Effector memory CD8-positive, alpha-beta T cell (primary cell): ENCODE measurements at regions not wholly inside any gene's neighbourhood (a gene's known extent, or its start where the extent isn't known, plus 50 kb on each side); places are given as distances from the start of the nearest gene placed in this dataset.

Source experiments
- ATAC-seq: fragments of 150-1000 bp; cut with Tn5 transposase; replicated peaks from 2 replicates; pipeline ENCODE4 v1.10.0; 2021; ENCODE audit warnings: mild to moderate bottlenecking, moderate library complexity
- DNase-seq, 3 experiments: peaks; one replicate each; pipeline ENCODE4 v3.0.0; 2021
- H3K27ac Mint-ChIP-seq, 2 donors: one replicate each; pipeline ENCODE4 v1.8.0; 2022; ENCODE audit warnings: mild to moderate bottlenecking in 2 of 2, mixed read lengths in 2 of 2, moderate library complexity in 2 of 2
- H3K27me3 Mint-ChIP-seq, 2 donors: one replicate each; pipeline ENCODE4 v1.8.0; 2022; ENCODE audit warnings: mixed read lengths in 2 of 2
- H3K36me3 Mint-ChIP-seq: one replicate; pipeline ENCODE4 v1.8.0; 2022; ENCODE audit warnings: mild to moderate bottlenecking, moderate library complexity, mixed read lengths; ENCODE audit not compliant: insufficient read depth
- H3K4me1 Mint-ChIP-seq, 2 donors: one replicate each; pipeline ENCODE4 v1.8.0; 2022; ENCODE audit warnings: low read depth in 2 of 2, mixed read lengths in 2 of 2
- H3K4me3 Mint-ChIP-seq, 2 donors: one replicate each; pipeline ENCODE4 v1.8.0; 2022; ENCODE audit warnings: mild to moderate bottlenecking in 2 of 2, mixed read lengths in 2 of 2, moderate library complexity in 2 of 2
- H3K9me3 Mint-ChIP-seq, 2 donors: one replicate each; pipeline ENCODE4 v1.8.0; 2022; ENCODE audit warnings: mixed read lengths in 2 of 2

DNA sequence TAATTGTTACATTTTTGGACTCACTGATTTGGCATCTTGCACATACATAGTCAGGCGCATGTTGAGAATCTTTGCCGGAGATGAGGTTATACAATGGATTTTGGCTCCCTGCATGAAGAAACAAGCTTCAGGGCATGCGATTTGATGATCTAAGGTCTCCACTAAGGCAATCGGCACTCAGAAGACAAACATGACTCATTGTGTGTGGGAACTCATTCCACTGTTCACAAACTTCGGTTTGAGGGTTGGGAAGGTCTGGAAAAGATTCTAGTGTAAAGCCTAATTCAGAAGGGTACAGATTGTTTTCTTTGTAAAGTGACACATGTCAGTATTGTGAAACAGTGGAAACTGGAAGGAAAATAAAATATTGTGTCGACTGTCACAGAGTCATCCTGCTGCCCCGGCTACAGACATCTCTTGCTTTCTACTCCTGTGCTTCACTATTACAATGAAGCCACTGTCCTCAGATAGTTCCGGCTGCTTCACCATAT is 192.6 kb upstream of the HMGA2 start:
- DNase-seq (no peak), ATAC-seq (no peak)
- H3K9me3 Mint-ChIP-seq: no peaks in the 10 kb centered on the region
- no peak overlapping the region for H3K4me3 Mint-ChIP-seq
- H3K36me3 Mint-ChIP-seq: no peaks in the 10 kb centered on the region
- no peaks in the 10 kb centered on the region for H3K27me3 Mint-ChIP-seq
- no peaks in the 10 kb centered on the region for H3K4me1 Mint-ChIP-seq
- H3K27ac Mint-ChIP-seq: no peak overlapping the region

DNA sequence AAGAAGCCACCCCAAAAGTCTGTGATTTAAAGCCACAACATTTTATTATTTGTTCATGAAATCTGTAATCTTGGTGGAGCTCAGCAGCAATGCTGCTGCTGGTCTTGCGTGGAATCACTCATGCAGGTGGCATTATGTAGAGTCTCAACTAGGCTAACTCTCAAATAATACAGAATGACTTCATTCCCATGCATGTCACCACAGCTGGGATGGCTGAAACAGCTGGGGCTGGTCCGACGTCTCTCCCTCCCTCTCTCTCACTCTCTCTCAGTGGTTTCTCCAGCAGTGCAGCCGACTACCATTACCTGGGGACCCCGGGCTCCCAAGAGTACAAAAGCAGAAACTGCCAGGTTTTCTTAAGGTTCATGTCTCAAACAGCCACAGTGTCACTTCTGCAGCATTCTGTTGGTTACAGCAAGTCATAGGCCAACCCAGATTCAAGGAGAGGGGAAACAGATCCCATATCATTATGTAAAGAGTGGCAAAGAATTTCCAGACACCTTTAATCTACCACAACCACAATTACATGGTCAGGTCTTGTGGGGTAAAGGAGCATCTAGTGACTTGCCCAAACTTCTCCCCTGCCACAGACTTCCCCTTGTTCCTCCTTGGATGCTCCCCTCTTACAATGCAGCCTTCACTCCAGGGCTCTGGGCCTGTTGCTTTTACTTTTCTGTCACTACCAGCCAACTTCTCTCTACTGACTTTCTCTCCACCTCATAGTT is 192.0 kb upstream of the HMGA2 start:
- Mint-ChIP-seq H3K4me1 (no peaks in the 10 kb centered on the region), H3K9me3 (no peaks in the 10 kb centered on the region), H3K36me3 (no peaks in the 10 kb centered on the region), H3K27ac (no peak overlapping the region), H3K4me3 (no peak overlapping the region), H3K27me3 (no peaks in the 10 kb centered on the region)
- no peak for ATAC-seq
- no peak for DNase-seq

DNA sequence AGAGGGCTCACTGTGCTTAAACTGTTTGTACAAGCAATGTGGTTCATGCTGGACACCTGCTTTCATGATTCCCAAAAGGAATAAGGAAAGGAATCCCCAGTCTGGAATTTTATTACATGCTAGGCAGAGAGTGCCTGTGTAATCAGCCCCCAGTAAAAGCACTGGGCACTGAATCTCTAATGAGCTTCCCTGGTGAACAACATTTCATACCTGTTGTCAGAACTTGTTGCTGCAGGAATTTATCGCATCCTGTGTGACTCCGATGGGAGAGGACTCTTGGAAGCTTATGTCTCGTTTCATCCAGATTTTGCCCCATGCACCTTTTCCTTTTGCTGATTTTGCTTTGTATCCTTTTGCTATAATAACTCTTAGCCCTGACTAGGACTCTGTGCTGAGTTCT is 190.2 kb upstream of the HMGA2 start:
- H3K27me3 Mint-ChIP-seq: no peaks in the 10 kb centered on the region
- ATAC-seq (no peak), DNase-seq (no peak)

DNA sequence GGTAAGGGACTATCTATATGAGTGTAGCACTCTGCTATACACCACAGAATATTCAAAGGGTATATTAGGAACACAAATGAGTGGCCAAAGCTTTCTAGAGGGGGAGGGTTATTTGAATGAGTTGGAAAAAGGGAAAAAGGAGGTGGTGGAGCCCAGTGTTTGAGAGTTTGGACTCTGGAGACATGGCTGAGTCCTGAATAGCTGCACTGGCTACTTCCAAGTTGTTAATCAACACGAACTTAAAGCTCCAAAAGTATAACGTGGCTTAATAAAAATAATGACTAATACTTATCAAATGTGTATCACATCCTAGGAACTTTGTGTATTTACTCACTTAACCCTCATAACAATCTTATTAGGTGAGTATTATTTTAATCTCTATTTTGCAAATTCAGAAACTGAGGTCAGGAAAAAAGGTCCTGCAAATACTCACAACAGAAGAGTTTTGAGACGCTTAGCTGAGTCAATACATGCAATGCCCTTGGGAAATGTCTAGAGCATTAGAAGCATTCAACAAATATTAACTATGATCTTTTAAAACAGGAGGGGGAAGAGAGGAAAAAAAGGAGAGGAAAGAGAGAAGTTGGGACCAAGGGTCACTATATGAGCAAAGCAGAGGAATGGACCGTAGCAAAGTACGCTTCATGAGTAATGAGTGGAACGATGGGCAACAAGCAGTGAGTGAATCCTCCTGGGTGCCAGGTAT is 189.5 kb upstream of the HMGA2 start:
- no peaks in the 10 kb centered on the region for H3K9me3 Mint-ChIP-seq
- H3K4me1 Mint-ChIP-seq: no peaks in the 10 kb centered on the region
- DNase-seq: no peak
- no peak for ATAC-seq
- H3K36me3 Mint-ChIP-seq: no peaks in the 10 kb centered on the region
- no peaks in the 10 kb centered on the region for H3K27me3 Mint-ChIP-seq
- H3K4me3 Mint-ChIP-seq: no peak overlapping the region
- no peak overlapping the region for H3K27ac Mint-ChIP-seq

More for the DNA sequence above, 190.2 kb upstream of the HMGA2 start:
- Mint-ChIP-seq H3K27ac (no peak overlapping the region), H3K4me1 (no peaks in the 10 kb centered on the region), H3K9me3 (no peaks in the 10 kb centered on the region), H3K36me3 (no peaks in the 10 kb centered on the region), H3K4me3 (no peak overlapping the region)

DNA sequence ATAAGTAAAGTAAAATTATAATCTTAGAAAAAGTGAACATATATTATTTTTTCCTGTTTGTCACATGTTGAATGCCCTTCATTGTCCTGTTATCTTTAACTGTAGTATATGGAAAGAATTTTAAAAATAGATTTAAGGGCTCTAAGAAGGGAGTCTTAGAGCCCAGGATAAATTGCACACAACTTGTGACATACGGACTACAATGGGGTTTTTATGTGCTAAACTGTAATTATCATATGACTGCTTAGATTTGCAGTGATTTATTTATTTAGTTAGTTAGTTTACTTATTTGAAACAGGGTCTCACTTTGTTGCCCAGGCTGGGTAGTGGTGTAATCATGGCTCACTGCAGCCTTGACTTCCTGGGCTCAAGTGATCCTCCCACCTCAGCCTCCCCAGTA is 187.8 kb upstream of the HMGA2 start:
- ATAC-seq: no peak
- no peak for DNase-seq
- H3K9me3 Mint-ChIP-seq: no peaks in the 10 kb centered on the region
- H3K36me3 Mint-ChIP-seq: no peaks in the 10 kb centered on the region
- H3K4me1 Mint-ChIP-seq: no peaks in the 10 kb centered on the region
- H3K27ac Mint-ChIP-seq: no peak overlapping the region
- H3K4me3 Mint-ChIP-seq: no peak overlapping the region
- no peaks in the 10 kb centered on the region for H3K27me3 Mint-ChIP-seq

DNA sequence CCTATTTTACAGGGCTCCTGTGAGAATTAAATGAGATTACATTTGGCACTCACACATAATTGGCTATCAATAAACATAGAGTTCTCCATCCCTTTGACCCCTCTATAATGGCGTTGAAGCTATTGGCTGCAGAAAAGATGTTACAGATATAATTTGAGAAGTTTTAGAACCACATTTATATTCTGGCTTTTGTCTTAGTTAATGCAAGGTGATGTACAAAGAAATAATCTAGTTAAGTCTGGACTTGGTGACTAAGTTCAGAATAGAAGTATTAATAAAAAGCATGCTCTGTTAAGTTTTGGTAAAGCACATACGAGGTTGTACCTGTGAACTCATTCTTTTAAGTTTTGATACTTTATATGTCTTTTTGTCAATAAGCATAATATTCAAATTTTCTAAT is 187.1 kb upstream of the HMGA2 start:
- no peak overlapping the region for H3K27ac Mint-ChIP-seq
- no peaks in the 10 kb centered on the region for H3K9me3 Mint-ChIP-seq
- H3K4me3 Mint-ChIP-seq: no peak overlapping the region

DNA sequence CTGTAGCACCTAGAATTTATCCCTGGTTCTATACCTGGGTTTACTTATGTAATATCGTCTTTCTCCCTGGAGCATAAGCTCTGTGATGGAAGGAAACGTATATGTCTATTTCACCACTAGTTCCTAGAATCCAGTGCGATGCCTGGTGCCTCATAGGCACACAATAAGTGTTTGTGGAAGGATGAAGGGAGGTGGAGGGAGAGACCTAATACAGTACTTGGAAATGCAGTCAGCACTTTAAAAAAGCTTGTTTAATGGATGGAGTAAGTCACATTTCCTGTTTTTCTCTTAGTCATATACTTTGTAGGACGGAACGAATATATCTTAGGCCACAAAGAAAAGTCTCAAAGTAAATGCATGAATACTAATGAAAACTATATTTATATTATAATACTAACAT is 186.5 kb upstream of the HMGA2 start:
- no peaks in the 10 kb centered on the region for H3K9me3 Mint-ChIP-seq
- no peak overlapping the region for H3K4me3 Mint-ChIP-seq
- no peak for ATAC-seq
- H3K36me3 Mint-ChIP-seq: no peaks in the 10 kb centered on the region
- no peaks in the 10 kb centered on the region for H3K4me1 Mint-ChIP-seq
- no peak overlapping the region for H3K27ac Mint-ChIP-seq
- no peaks in the 10 kb centered on the region for H3K27me3 Mint-ChIP-seq
- DNase-seq: no peak

More for the DNA sequence above, 187.1 kb upstream of the HMGA2 start:
- Mint-ChIP-seq H3K4me1 (no peaks in the 10 kb centered on the region), H3K36me3 (no peaks in the 10 kb centered on the region), H3K27me3 (no peaks in the 10 kb centered on the region)
- DNase-seq: no peak
- no peak for ATAC-seq

DNA sequence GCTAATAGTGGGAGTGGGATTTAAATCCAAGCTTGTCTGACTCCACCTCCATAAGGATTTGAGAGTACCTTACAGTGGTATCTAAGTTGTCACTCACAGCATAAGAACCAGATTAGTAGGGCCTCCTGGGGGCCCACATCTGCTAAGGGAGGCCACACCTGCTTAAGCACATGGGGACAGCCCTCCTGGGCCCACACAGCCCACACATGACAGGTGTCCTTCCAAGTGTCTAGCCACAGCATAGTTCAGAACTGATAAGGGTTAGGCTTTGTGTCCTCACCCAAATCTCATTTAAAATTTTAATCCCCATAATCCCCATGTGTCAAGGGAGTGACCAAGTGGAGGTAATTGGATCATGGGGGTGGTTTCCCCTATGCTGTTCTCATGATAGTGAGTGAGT is 186.0 kb upstream of the HMGA2 start:
- Mint-ChIP-seq H3K4me3 (no peak overlapping the region), H3K27ac (no peak overlapping the region), H3K4me1 (no peaks in the 10 kb centered on the region), H3K27me3 (no peaks in the 10 kb centered on the region), H3K36me3 (no peaks in the 10 kb centered on the region), H3K9me3 (no peaks in the 10 kb centered on the region)
- no peak for DNase-seq
- no peak for ATAC-seq

DNA sequence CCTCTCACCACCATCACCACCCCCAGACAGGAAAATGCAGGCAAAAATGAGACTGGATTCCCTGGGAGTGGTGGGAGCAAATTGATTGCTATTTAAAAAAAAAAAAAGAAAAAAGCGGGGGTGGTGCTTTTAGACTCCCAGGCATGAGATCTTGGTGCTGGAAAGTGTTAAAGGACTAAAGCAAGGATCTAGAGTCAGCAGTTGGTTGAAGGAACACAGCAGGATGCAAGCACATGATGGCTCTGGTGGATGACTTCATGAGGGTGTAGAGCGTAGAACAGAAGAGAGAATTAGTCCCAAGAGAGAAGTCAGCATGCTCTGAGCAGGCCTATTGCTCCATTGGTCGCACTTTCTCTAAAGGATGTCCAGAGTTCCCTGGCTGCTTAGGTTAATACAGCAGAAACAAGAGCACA is 183.8 kb upstream of the HMGA2 start:
- no peaks in the 10 kb centered on the region for H3K36me3 Mint-ChIP-seq
- no peaks in the 10 kb centered on the region for H3K27me3 Mint-ChIP-seq
- H3K4me3 Mint-ChIP-seq: no peak overlapping the region
- H3K9me3 Mint-ChIP-seq: no peaks in the 10 kb centered on the region
- no peak overlapping the region for H3K27ac Mint-ChIP-seq
- ATAC-seq (no peak), DNase-seq (no peak)
- H3K4me1 Mint-ChIP-seq: no peaks in the 10 kb centered on the region

DNA sequence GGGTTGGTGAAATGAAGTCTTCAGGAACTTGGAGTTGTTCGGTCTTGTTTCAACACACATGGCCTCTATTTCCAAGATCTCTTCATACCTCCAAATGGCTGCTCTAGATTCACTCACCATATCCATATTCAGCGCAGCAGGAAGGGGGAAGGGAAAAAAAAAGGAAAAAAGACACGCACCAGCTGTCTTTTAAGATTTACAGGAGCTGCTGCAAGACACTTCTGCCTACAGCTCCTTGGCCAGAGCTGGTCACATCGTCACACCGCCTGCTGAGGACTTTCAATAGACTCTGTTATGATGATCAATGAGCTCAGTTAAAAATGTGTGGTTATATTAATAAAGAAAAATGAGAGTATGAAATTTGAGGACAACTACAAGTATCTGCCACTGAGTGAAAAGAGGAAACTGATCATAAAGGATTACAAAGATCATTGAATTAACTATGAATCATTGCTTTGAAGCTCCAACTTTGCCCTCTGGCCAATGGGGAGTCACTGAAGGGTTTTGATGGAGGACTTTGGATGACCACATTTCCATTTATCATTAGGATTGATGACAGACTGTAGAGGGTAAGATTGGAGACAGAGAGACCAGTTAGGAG is 182.1 kb upstream of the HMGA2 start:
- Mint-ChIP-seq H3K9me3 (no peaks in the 10 kb centered on the region), H3K27ac (no peak overlapping the region), H3K36me3 (no peaks in the 10 kb centered on the region), H3K27me3 (no peaks in the 10 kb centered on the region), H3K4me1 (no peaks in the 10 kb centered on the region), H3K4me3 (no peak overlapping the region)
- ATAC-seq (no peak), DNase-seq (no peak)

DNA sequence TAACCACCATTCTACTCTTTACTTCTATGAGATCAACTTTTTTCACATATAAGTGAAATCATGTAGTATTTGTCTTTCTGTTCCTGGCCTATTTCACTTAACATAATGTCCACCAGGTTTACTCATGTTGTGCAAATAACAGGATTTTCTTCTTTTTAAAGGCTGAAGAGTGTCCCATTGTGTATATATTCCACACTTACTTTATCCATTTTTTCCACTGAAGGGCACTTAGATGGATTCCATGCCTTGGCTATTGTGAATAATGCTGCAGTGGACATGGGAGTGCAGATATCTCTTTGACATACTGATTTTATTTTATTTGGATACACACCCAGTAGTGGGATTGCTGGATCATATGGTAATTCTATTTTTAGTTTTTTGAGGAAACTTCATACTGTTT is 181.1 kb upstream of the HMGA2 start:
- no peaks in the 10 kb centered on the region for H3K4me1 Mint-ChIP-seq
- H3K4me3 Mint-ChIP-seq: no peak overlapping the region
- no peaks in the 10 kb centered on the region for H3K27me3 Mint-ChIP-seq
- no peak overlapping the region for H3K27ac Mint-ChIP-seq
- no peak for ATAC-seq
- no peak for DNase-seq
- H3K9me3 Mint-ChIP-seq: no peaks in the 10 kb centered on the region
- peaks cover 1% of the 10 kb centered on the region for H3K36me3 Mint-ChIP-seq

DNA sequence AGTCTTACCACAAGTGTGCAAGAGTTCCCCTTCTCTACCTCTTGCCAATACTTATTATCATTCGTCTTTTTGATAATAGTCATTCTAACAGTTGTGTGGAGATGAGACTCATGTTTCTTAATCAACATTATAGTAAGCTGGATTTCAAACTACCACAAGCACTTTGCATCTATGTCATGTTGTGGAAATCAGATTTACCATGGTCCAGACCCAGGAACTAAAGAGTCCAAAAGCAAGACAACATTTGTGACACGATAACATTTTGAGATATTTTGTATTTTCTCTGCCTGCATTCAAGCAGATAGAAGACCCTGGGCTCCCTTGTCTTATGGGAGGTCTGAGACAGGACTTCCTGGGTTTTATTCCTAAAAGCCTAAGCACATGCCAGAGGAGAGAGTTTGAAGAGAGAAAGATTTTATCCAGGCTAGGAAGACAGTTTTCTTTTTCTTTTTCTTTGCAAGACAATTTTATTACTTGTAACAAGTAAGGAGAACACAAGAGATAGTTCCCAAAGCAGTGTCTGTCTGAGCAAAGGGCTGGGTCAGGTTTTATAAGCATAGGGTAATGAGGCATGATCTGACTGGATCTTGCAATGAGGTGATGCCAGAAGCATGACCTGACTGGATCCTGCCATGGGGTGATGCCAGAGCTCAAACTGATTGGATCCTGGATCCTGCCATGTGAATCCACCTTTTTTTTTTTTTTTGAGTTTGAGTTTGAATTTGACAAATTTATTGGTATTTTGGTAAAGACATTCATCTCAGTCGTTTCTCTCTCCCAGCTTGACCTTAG is 180.5 kb upstream of the HMGA2 start:
- DNase-seq (no peak), ATAC-seq (no peak)
- H3K4me1 Mint-ChIP-seq: no peaks in the 10 kb centered on the region
- no peak overlapping the region for H3K4me3 Mint-ChIP-seq
- peaks cover 4% of the 10 kb centered on the region for H3K36me3 Mint-ChIP-seq
- H3K9me3 Mint-ChIP-seq: no peaks in the 10 kb centered on the region
- no peaks in the 10 kb centered on the region for H3K27me3 Mint-ChIP-seq
- no peak overlapping the region for H3K27ac Mint-ChIP-seq

DNA sequence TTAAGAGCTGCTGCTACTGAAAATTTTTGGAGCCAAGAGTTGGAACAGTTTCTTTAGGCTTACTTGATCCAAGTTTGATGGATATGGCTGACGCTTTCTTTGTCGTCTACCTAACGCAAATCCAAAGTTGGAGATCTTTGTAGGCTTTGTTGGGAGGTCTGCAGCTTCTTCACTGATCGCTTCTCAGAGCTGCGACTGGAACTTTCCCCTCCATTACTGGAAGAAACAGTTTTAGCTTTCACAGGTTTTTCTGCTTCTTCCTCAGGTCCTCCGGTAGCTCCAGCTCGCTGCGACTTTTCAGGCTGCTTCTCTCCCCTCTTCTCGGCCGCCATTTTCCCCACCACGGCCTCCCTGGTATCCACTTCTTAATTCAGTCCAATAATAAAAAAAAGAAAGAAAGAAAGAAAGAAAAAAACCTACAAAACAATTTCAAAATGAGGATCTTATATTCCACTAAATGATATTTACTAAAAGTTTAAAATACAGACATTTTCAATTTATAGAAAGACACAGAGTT is 178.1 kb upstream of the HMGA2 start:
- no peak for ATAC-seq
- Mint-ChIP-seq H3K4me3 (no peak overlapping the region), H3K9me3 (no peaks in the 10 kb centered on the region), H3K27ac (no peak overlapping the region), H3K4me1 (no peaks in the 10 kb centered on the region), H3K27me3 (no peaks in the 10 kb centered on the region), H3K36me3 (peaks cover 4% of the 10 kb centered on the region)
- no peak for DNase-seq
